Cerebellar nuclear complex (tissue), 1 donor: ENCODE measurements at regions not wholly inside any gene's neighbourhood (a gene's known extent, or its start where the extent isn't known, plus 50 kb on each side); places are given as distances from the start of the nearest gene placed in this dataset.

Source experiments
- DNase-seq, 2 experiments: peaks; one replicate each; lab custom pipeline; 2025; lab: John Stamatoyannopoulos, UW

DNA sequence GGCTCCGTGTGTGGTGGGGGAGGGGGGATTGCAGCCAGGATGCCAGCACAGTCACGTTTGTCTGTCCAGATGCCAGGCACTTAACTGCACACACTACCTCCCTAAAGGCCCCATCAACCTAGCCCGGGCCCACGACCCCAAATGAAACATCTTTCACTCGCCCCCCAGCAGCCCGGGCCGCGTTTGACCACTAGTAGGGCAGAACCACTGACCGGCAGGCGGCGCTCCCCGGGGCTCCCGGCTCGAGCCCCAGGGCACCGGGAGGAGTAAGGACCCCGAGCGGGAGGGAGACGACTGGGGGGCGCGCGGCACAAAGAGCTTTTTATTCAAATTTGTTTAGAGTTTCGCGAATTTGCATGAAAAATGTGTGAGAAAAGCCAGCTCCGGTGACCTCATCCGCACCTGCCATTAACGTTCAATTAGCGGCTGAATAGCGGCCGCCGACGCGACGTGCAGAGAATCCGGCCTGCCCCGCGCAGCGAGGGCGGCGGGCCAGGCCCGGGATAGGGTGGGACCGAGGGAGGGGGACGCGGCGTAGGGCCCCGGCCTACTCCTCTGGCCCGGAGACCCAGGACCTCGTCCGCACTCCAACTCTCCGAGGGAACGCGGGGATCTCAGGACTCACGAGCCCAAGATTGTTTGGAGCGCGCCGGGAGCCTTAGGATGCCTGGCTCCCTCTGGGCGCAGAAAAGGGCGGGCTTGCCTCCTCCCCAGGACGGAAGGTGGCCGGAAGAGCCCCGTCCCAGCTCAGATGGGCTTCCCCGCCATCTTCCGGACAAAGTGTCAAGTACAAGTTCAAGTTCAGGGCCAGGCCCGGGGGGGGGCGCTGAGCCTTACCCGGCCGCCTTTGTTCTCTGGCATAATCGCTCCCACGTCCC lies 64.9 kb upstream of the POLG start:
- DNase-seq: no peak

- DNase-seq: no peak
Measured at GRCh38 chr15:89398896-89399237, 64.2 kb upstream of the POLG start.

DNA sequence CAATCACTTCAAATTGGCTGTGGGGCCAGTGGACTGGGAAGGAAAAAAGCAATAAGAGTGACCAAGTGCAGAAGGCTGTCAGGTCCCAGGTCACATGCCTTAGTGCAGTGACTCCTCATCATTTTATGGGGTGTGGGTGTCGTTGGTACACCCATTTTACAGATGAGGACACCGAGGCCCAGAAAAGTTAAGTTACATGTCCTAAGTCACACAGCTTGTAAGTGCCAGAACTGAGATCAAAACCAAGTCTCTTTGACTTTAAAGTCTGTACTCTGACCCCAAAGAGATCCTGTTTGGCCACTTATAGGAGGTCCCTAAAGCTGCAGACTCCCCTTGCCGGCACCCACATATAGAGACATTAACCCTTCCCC lies 63.0 kb upstream of the POLG start:
- no peak for DNase-seq

DNA sequence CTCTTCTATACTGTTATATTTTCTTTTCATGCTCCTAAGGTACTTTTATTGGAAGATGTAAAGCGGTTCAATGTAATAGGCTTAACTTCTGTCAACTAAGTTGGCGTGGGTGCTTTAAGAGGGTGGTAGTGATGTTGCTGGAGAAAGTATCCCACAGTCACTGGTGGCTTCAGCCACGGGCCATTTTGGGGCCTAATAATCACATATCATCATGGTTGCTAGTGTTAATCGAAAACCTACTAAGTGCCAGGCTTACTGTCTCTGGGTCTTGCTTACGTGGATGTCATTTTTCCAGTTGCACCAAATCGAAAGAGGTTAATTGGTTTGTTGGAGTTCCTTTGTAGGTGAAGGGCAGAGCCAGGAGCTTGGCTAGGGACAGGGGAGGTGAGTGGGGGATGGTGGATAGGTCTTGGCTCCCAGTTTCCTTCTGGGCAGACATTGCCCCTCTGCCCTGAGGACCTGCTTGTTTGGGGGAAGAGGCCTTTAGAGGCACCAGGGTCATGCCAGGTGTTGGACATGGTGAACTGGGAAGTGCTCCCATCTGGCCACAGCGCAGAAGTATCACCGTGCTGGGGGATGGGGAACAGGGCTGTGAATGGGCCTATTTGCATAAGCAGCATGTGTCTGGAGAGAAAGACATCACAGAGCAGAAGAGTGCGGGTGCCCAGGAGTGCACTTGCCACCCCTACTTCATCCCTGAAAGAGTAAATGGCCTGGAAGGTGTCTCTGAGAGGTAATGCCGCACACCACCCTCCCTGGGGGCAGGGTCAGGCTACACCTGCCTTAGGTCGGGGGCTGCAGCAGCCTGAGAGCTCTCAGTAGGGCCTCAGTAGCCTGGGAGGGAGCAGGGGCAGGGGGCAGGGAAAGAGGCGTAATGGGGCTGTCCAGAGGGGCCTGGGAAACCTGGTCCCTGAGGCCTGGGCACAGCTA lies 62.4 kb upstream of the POLG start:
- DNase-seq: no peak

DNA sequence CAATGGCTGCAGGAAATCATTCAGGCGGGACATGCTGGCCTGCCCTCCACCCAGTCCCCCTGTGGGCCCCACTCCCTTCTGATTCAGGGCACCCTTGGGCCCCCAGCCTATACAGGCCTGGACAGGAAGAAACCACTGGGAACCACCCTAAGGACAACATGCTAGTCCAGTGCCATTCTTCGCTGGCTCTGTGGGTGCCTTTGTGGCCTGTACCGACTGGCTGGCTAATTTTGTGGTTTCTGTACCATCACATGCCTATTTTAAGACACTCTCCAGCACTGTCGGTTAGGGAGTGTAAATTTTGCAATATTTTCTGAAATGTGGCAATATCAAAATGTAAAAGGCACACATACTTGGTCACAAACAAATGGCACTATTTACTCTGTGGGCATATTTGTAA lies 61.4 kb upstream of the POLG start:
- no peak for DNase-seq

GRCh38 chr15:89395461-89395871 lies 60.8 kb upstream of the POLG start:
- no peak for DNase-seq

- no peak for DNase-seq
Measured at GRCh38 chr15:89395031-89395430, 60.4 kb upstream of the POLG start.

- DNase-seq: no peak
Measured at GRCh38 chr15:89393056-89393455, 58.4 kb upstream of the POLG start.

DNA sequence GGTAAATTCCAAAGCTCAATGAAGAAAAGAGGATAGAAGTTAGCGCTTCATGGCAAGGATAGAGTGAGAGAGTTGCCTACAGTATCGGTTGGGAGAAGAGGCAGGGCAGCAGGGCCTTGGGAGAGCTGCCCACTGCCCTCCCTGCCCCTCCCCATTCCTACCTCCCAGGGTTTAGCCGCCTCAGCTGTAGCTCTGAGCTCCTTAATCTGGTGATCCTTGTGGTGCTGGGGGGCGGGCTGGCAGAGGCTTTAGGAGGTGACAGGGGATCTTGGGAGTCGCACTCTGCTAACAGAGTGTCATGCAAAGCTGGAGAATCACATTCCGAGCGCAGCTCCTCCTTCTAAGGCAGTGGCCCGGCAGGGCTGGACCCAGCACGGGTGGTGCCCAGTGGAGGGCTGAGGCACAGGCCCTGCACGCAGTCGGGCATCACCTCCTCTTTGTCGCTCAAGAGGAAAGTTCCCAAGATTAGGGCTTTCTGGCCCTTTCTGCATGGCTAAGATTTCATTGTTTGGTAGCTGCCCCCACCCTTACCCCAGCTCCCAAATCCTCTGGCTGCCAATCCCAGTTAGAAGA lies 57.1 kb upstream of the POLG start:
- no peak for DNase-seq

GRCh38 chr15:89389841-89390603 lies 55.4 kb upstream of the POLG start:
- no peak for DNase-seq

GRCh38 chr15:89387140-89387903 lies 52.7 kb upstream of the POLG start:
- no peak for DNase-seq

- DNase-seq: no peak
Measured at GRCh38 chr15:89385596-89386331, 51.1 kb upstream of the POLG start.
